Coronary artery (tissue), 2 donors: ENCODE measurements at regions not wholly inside any gene's neighbourhood (a gene's known extent, or its start where the extent isn't known, plus 50 kb on each side); places are given as distances from the start of the nearest gene placed in this dataset.

Source experiments
- DNase-seq: peaks from one replicate; pipeline ENCODE4 v3.0.0-alpha.2; 2017; ENCODE audit warnings: low spot score
- H3K27ac ChIP-seq, 2 donors: fragments of 200-600 bp; sonication (generic); one replicate each; pipeline ENCODE4 v1.5.1; 2016 to 2019
- H3K4me3 ChIP-seq: fragments of 200-600 bp; sonication (generic); 2 replicates; pipeline ENCODE4 v1.5.1; 2016; ENCODE audit warnings: mild to moderate bottlenecking, moderate library complexity
- TF ChIP-seq, protein P1 (sequence below): fragments of 200-600 bp; sonication (generic); IDR thresholded peaks from one replicate; pipeline ENCODE4 v1.5.1; 2019; ENCODE audit warnings: antibody characterized with exemption

GRCh38 chr5:143454936-143455516, 51.5 kb upstream of the NR3C1 start:
- TF ChIP-seq, protein P1, sequence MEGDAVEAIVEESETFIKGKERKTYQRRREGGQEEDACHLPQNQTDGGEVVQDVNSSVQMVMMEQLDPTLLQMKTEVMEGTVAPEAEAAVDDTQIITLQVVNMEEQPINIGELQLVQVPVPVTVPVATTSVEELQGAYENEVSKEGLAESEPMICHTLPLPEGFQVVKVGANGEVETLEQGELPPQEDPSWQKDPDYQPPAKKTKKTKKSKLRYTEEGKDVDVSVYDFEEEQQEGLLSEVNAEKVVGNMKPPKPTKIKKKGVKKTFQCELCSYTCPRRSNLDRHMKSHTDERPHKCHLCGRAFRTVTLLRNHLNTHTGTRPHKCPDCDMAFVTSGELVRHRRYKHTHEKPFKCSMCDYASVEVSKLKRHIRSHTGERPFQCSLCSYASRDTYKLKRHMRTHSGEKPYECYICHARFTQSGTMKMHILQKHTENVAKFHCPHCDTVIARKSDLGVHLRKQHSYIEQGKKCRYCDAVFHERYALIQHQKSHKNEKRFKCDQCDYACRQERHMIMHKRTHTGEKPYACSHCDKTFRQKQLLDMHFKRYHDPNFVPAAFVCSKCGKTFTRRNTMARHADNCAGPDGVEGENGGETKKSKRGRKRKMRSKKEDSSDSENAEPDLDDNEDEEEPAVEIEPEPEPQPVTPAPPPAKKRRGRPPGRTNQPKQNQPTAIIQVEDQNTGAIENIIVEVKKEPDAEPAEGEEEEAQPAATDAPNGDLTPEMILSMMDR, result no peak
- no peak overlapping the region for H3K27ac ChIP-seq
- no peak overlapping the region for H3K4me3 ChIP-seq
- DNase-seq, result no peak

DNA sequence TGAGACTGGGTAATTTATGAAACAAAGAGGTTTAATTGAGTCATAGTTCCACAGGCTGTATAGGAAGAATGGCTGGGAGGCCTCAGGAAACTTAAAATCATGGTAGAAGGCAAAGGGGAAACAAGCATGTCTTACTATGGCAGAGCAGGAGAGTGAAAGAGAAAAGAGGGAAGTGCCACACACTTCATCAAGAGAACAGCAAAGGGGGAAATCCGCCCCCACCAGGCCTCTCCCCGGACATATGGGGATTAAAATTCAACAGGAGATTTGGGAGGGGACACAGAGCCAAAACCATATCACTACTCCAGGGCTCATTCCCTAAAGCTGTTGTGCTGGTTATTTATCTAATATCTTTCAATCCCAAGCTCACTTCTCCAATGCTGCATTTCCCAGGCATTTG, 50.2 kb upstream of the NR3C1 start:
- Histone ChIP-seq H3K27ac (no peak overlapping the region), H3K4me3 (no peak overlapping the region)
- TF ChIP-seq, protein P1, result no peak

More for the DNA sequence above, 50.2 kb upstream of the NR3C1 start:
- no peak for DNase-seq
